GM21526 (cell line): ENCODE measurements at regions not wholly inside any gene's neighbourhood (a gene's known extent, or its start where the extent isn't known, plus 50 kb on each side); places are given as distances from the start of the nearest gene placed in this dataset.

Experiments
- ATAC-seq: cut with Tn5 transposase; IDR thresholded peaks from one replicate; pipeline ENCODE4 v1.9.1; 2021; ENCODE audit warnings: moderate library complexity; ENCODE audit not compliant: unreplicated experiment, low FRiP score

GRCh38 chr5:85813146-85813545 is 804.6 kb upstream of the COX7C start:
- no peak for ATAC-seq

- ATAC-seq, result no peak
Observed at GRCh38 chr5:85814596-85814995, 803.1 kb upstream of the COX7C start.

DNA sequence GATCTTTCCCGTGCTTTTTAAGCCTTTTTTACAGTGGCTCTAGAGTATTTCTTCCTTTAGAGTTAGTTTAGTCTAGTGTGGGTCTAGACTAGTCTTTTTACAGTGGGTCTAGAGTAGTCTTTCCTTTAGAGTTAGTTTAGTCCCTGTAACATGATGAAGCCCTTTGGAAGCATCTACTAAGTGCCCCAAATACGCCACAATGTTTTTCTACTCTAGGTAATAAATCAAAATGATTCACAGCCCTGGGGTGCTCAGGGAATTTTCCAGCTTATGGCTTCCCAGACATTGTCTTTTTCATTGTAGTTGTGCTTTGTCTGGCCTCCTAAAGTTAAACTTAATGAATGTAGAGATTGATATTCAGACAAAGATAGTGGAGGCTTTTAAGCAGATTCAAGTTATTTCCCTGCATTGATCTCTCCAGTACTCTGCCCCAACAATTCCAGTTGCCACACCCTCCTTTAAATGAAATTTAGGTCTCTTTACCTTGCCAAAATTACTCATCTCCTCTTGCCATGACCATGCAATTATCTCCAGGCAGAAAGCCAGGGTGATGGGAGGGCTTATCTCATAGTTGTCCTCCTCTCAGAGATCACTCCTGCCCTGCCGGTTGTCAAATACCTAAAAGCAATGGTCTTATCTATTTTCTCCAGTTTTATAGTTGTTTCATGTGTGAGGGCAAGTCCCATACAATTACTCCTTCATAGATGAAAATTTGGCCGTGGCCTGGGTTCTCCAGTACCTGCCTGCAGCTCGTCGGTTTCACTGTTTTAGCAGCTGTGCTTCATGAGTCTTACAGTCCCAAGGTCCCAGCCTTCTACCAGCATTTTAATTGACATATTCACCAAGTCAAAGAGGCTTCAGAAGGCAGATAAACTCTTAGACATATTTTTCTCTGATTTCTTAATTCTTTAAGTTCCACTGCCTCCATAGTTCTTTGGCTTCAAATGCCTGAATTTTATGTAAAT is 794.0 kb upstream of the COX7C start:
- ATAC-seq, result no peak

GRCh38 chr5:85838781-85839180 is 779.0 kb upstream of the COX7C start:
- ATAC-seq, result no peak

DNA sequence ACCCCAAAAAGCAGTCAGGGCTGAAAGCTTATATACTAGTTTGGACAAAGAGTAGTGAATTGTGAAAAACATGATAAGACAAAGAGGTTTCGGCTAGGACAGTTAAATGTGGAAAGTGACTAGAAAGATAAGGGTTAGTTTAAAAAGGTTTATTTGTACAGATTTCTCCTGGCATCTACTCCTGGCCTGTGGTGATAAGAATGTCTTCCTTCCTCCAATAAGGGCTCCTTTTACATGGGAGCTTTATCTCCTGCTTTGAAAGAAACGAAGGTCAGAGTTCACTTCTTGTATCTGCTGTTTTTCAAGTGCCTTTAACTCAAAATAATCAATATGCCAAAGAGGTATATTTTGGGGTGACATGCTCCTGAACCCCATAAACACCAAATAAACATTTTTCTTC is 776.1 kb upstream of the COX7C start:
- ATAC-seq, result no peak

DNA sequence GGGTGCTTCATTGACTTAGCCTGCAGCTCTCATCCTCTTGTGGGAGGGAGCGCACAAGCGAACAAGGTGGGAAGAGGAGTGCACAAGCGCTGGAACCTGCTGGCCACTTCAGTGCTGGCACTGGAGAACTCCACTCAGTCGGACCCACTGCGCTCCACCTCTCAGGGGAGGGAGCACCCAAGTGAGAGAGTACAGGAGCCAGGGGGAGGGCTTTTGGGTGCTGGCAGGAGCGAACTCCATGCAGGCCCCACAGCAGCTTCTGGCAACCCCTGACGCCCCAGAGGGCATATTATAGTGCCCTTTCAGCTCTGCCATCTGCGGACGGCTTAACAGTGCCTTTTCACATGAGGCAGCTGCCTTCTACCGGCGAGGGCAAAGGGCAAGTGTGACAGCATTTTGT is 774.2 kb upstream of the COX7C start:
- no peak for ATAC-seq

- ATAC-seq, result no peak
Observed at GRCh38 chr5:85849411-85849810, 768.3 kb upstream of the COX7C start.

GRCh38 chr5:85865296-85865695 is 752.4 kb upstream of the COX7C start:
- no peak for ATAC-seq

GRCh38 chr5:85868070-85868469 is 749.7 kb upstream of the COX7C start:
- no peak for ATAC-seq

DNA sequence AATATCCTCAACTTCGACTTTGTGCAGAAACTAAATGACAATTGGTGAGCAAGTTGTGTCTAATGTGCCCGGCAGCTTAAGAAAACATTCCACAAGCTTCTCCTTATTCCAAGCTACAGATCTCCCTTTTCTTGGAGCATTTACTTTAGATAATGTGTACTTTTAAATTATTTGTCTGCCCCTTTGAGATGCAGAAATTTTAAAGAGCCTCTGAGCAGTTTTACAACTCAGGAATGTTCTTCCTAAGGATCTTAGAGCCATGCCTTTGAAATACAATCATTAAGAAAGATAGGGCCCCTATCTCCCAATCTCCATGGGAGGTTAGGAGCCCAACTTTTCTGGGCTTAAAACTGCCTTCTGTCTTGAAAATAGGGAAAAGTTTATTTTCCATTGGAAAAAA is 723.7 kb upstream of the COX7C start:
- ATAC-seq, result no peak

DNA sequence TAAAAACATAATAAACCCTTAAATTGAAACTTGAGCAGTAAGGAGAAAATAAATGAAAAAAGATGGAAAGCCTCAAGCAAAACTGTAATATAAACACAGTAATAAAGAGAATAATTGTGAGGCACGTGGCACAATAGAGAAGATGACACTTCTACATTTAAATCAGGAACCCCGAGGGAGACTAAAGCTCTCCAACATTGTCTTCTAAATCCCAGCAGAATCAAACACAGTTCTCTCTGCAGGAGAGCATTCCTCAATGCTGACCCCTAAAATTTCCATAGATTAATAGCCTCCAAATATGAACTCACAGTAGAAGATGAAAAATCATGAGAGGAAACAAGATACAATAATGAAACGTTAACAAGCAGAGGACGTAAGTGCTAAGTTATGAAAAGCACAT is 721.2 kb upstream of the COX7C start:
- ATAC-seq, result no peak

DNA sequence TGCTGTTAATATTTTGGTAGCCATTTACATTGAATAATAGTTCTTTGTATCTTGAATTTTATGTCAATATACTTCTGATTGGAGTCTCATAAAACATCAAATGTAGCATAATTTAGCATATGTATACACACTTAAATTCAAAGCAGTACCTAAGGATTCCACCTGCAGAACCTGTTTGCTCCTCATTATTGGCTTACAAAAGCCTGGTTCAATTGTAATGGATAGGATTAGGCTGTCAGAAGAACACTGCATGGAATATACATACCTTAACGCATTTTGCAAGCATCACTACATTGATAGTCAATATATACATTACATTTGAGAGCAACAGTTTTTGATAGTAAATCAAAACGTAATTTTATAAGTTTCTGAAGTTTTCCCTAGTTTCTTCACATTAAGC is 711.3 kb upstream of the COX7C start:
- ATAC-seq, result no peak

DNA sequence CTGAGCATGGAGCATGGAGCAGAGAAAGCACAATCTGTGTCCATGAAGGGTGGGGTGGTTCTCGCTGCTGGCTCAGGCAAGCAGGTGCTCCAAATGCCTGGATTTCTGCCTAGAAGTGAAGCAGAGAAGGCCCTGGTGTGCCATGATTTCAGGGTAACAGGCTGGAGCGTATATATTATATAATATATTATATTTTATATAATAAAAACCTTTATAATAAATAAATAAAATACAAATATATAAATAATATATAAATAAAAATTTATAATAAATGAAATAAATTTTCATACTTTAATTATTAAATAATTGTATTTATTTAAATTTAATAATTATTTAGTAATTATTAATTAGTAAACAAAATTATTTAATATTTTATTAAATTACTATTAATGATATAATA is 707.4 kb upstream of the COX7C start:
- no peak for ATAC-seq

- ATAC-seq, result no peak
Observed at GRCh38 chr5:85920984-85921383, 696.8 kb upstream of the COX7C start.

- ATAC-seq, result no peak
Observed at GRCh38 chr5:85921590-85921989, 696.2 kb upstream of the COX7C start.

GRCh38 chr5:85927632-85928031 is 690.1 kb upstream of the COX7C start:
- ATAC-seq, result no peak

DNA sequence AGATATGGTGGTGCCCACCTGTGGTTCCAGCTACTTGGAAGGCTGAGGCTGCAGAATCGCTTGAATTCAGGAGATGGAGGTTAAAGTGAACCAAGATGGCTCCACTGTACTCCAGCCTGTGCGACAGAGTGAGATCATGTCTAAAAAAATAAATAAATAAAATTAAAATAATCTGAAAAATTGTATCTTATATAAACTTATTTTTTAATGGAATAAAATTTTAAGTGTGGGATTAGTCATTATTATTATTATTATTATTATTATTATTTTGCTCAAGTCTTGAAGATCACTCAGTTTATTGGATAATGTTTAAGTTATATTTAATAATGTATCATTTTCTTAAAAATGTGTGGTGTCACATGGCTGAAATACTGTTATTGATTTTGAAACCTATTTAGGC is 688.0 kb upstream of the COX7C start:
- ATAC-seq, result no peak

- no peak for ATAC-seq
Observed at GRCh38 chr5:85931220-85931619, 686.5 kb upstream of the COX7C start.

DNA sequence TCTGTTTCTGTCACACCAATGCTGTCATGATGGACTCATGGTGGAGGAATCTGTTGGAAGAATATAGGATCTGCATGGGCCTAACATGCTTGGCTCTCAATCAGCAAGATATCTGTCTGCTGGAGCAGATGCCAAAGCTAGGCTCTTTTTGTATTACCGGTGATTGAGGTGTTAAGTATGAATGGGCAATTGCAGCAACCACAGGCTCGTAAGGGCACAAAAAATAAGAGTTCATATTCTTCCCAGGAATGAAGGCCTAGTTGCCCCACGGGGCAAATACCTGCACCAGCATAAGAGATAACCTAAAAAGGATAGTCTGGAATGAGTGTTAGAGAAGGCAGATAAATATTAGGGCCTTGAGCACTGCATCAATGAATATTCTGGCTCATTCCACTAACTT is 679.5 kb upstream of the COX7C start:
- no peak for ATAC-seq

- ATAC-seq, result no peak
Observed at GRCh38 chr5:85951707-85952210, 666.0 kb upstream of the COX7C start.

DNA sequence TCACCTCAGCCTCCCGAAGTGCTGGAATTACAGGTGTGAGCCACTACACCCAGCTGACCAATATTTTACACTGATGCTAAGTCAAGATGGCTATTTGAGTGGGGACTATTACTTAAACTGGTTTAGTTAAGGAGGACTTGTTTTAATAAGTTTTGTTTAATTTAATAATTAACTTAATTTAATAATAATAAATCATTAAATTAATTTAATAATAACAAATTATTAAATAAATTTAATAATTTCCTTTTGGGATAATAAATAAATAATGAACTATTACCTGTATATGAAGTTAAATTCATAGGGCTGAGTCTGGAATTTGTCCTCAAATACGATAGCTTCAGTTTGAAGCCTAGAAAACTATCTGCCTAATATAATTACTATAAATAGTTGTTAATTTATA is 665.1 kb upstream of the COX7C start:
- ATAC-seq, result no peak

- no peak for ATAC-seq
Observed at GRCh38 chr5:85967681-85968080, 650.1 kb upstream of the COX7C start.
